IMR-90 (cell line): ENCODE measurements at regions not wholly inside any gene's neighbourhood (a gene's known extent, or its start where the extent isn't known, plus 50 kb on each side); places are given as distances from the start of the nearest gene placed in this dataset.

Source experiments
- BHLHE40 ChIP-seq: fragments of 150-350 bp; IDR thresholded peaks from 2 replicates; pipeline ENCODE4 v1.6.1; 2016; ENCODE audit warnings: mild to moderate bottlenecking, low read depth, low read length
- CEBPB ChIP-seq: IDR thresholded peaks from 2 replicates; pipeline ENCODE4 v1.6.1; 2012; ENCODE audit warnings: low read depth, low read length, improper control_type of control experiment
- CHD1 ChIP-seq: IDR thresholded peaks from 2 replicates; pipeline ENCODE4 v1.6.1; 2012; ENCODE audit warnings: low read depth, low read length, improper control_type of control experiment
- FOS ChIP-seq: fragments of 150-350 bp; IDR thresholded peaks from 2 replicates; pipeline ENCODE4 v1.6.1; 2016; ENCODE audit warnings: low read depth, low read length
- MAZ ChIP-seq: IDR thresholded peaks from 2 replicates; pipeline ENCODE4 v1.6.1; 2012; ENCODE audit warnings: low read depth, mild to moderate bottlenecking, low read length, improper control_type of control experiment, moderate library complexity, borderline replicate concordance
- MXI1 ChIP-seq: IDR thresholded peaks from 2 replicates; pipeline ENCODE4 v1.6.1; 2012; ENCODE audit warnings: low read depth, mild to moderate bottlenecking, low read length, moderate library complexity, borderline replicate concordance
- NFE2L2 ChIP-seq: fragments of 150-350 bp; IDR thresholded peaks from 2 replicates; pipeline ENCODE4 v1.6.1; 2016; ENCODE audit warnings: low read depth, mild to moderate bottlenecking, low read length
- POLR2A ChIP-seq: IDR thresholded peaks from 2 replicates; pipeline ENCODE4 v1.6.1; 2012; ENCODE audit warnings: mild to moderate bottlenecking, low read depth, low read length
- RAD21 ChIP-seq: IDR thresholded peaks from 2 replicates; pipeline ENCODE4 v1.6.1; 2012; ENCODE audit warnings: low read length, improper control_type of control experiment
- RCOR1 ChIP-seq: IDR thresholded peaks from 2 replicates; pipeline ENCODE4 v1.6.1; 2012; ENCODE audit warnings: mild to moderate bottlenecking, low read length, improper control_type of control experiment; ENCODE audit not compliant: insufficient replicate concordance
- RFX5 ChIP-seq: IDR thresholded peaks from 2 replicates; pipeline ENCODE4 v1.8.0; 2012; ENCODE audit warnings: low read depth, mild to moderate bottlenecking, low read length, moderate library complexity
- SMC3 ChIP-seq: fragments of 150-350 bp; IDR thresholded peaks from 2 replicates; pipeline ENCODE4 v1.6.1; 2016; ENCODE audit warnings: low read depth, mild to moderate bottlenecking, antibody characterized with exemption, low read length, moderate library complexity
- TF ChIP-seq, protein P1 (sequence below): conservative IDR thresholded peaks from 2 replicates; pipeline ENCODE4 v1.5.1; 2012; ENCODE audit warnings: mild to moderate bottlenecking, low read depth, low read length, improper control_type of control experiment
- TF ChIP-seq, protein P2 (sequence below): fragments of 150-350 bp; IDR thresholded peaks from 2 replicates; pipeline ENCODE4 v1.6.1; 2017; ENCODE audit warnings: mild to moderate bottlenecking, antibody characterized with exemption, low read length, low read depth

DNA sequence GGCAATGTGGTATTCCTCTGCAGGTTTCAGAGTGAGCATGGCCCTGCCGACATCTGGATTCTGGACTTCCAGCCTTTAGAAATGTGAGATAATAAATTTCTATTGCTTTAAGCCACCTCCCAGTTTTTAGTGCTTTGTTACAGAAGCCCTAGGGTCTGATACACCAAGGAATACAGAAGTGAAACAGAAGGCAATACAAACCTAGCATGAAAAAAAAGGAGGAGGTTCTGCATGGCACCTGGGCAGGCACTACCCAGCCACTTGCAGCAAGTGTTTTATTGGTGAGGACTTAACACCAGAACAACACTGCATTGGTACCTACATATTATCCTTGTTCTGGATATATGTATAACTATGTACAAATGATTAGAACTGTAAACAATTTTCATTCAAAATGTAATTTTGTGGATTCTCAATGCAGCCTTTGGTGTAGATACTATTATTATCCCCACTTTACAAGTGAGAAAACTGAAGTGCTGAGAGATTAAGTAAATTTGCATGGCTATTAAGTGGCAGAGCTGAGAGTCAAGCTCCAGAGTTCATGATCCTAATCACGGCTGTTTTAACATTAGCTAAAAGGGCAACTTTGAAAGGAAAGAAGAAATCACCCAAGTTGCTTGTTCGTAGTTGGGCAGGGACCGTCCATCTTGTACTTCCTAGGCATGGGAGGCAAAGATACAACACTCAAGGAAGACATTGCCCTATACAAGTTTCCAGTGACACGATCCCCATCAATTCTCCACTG lies 71.8 kb downstream of the IL21 start:
- TF ChIP-seq POLR2A (no peak), RAD21 (no peak), MXI1 (no peak), BHLHE40 (no peak), CEBPB (no peak), CHD1 (no peak), FOS (no peak), MAZ (no peak), SMC3 (no peak), NFE2L2 (no peak), RFX5 (no peak), RCOR1 (no peak)
- TF ChIP-seq, protein P1, sequence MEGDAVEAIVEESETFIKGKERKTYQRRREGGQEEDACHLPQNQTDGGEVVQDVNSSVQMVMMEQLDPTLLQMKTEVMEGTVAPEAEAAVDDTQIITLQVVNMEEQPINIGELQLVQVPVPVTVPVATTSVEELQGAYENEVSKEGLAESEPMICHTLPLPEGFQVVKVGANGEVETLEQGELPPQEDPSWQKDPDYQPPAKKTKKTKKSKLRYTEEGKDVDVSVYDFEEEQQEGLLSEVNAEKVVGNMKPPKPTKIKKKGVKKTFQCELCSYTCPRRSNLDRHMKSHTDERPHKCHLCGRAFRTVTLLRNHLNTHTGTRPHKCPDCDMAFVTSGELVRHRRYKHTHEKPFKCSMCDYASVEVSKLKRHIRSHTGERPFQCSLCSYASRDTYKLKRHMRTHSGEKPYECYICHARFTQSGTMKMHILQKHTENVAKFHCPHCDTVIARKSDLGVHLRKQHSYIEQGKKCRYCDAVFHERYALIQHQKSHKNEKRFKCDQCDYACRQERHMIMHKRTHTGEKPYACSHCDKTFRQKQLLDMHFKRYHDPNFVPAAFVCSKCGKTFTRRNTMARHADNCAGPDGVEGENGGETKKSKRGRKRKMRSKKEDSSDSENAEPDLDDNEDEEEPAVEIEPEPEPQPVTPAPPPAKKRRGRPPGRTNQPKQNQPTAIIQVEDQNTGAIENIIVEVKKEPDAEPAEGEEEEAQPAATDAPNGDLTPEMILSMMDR: no peak
- TF ChIP-seq, protein P2, sequence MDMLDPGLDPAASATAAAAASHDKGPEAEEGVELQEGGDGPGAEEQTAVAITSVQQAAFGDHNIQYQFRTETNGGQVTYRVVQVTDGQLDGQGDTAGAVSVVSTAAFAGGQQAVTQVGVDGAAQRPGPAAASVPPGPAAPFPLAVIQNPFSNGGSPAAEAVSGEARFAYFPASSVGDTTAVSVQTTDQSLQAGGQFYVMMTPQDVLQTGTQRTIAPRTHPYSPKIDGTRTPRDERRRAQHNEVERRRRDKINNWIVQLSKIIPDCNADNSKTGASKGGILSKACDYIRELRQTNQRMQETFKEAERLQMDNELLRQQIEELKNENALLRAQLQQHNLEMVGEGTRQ: no peak
